ENCODE measurements at regions not wholly inside any gene's neighbourhood (a gene's known extent, or its start where the extent isn't known, plus 50 kb on each side); places are given as distances from the start of the nearest gene placed in this dataset.

GRCh38 chr2:176388861-176389260, 119.6 kb downstream of the MTX2 start:
- no peak for DNase-seq (ENCODE audit: low spot score)

- no peak for DNase-seq (ENCODE audit: low spot score)
Observed at GRCh38 chr2:176390276-176391147, 121.3 kb downstream of the MTX2 start.

GRCh38 chr2:176391148-176391419, 121.8 kb downstream of the MTX2 start:
- DNase-seq (ENCODE audit: low spot score): no peak

GRCh38 chr2:176392249-176392648, 123.0 kb downstream of the MTX2 start:
- DNase-seq (ENCODE audit: low spot score): no peak

- no peak for DNase-seq (ENCODE audit: low spot score)
Observed at GRCh38 chr2:176392744-176393414, 123.6 kb downstream of the MTX2 start.

- no peak for DNase-seq (ENCODE audit: low spot score)
Observed at GRCh38 chr2:176395273-176395854, 126.1 kb downstream of the MTX2 start.

GRCh38 chr2:176398243-176399073, 129.2 kb downstream of the MTX2 start:
- DNase-seq (ENCODE audit: low spot score): no peak

GRCh38 chr2:176399074-176399598, 129.9 kb downstream of the MTX2 start:
- peak; percentile 6 for DNase-seq (ENCODE audit: low spot score)

- DNase-seq (ENCODE audit: low spot score): peak; percentile 2
Observed at GRCh38 chr2:176405477-176405876, 136.2 kb downstream of the MTX2 start.

- no peak for DNase-seq (ENCODE audit: low spot score)
Observed at GRCh38 chr2:176407706-176408105, 138.5 kb downstream of the MTX2 start.

GRCh38 chr2:176409671-176410070, 140.4 kb downstream of the MTX2 start:
- DNase-seq (ENCODE audit: low spot score): no peak

- DNase-seq (ENCODE audit: low spot score): no peak
Observed at GRCh38 chr2:176412136-176412535, 142.9 kb downstream of the MTX2 start.

- DNase-seq (ENCODE audit: low spot score): no peak
Observed at GRCh38 chr2:176413786-176414185, 144.5 kb downstream of the MTX2 start.

- DNase-seq (ENCODE audit: low spot score): no peak
Observed at GRCh38 chr2:176414641-176415040, 145.4 kb downstream of the MTX2 start.

GRCh38 chr2:176415174-176415895, 146.1 kb downstream of the MTX2 start:
- DNase-seq (ENCODE audit: low spot score): peak; percentile 64

GRCh38 chr2:176415937-176416499, 146.8 kb downstream of the MTX2 start:
- peak; percentile 47 for DNase-seq (ENCODE audit: low spot score)

- no peak for DNase-seq (ENCODE audit: low spot score)
Observed at GRCh38 chr2:176418768-176419167, 149.5 kb downstream of the MTX2 start.

- no peak for DNase-seq (ENCODE audit: low spot score)
Observed at GRCh38 chr2:176419591-176420071, 150.4 kb downstream of the MTX2 start.

- no peak for DNase-seq (ENCODE audit: low spot score)
Observed at GRCh38 chr2:176421297-176422050, 152.2 kb downstream of the MTX2 start.

GRCh38 chr2:176423819-176424218, 154.6 kb downstream of the MTX2 start:
- DNase-seq (ENCODE audit: low spot score): no peak
